IMR-90 (cell line): ENCODE measurements at regions not wholly inside any gene's neighbourhood (a gene's known extent, or its start where the extent isn't known, plus 50 kb on each side); places are given as distances from the start of the nearest gene placed in this dataset.

Experiments used
- ATAC-seq: fragments of 200-7000 bp; cut with Tn5 transposase; 2 replicates; pipeline ENCODE4 v1.9.1; 2020; ENCODE audit warnings: low read depth, mild to moderate bottlenecking, moderate library complexity
- BruUV-seq: library from RNA; stranded (reverse); fragments of 400-500 nt; replicated peaks from 2 replicates; lab custom pipeline; 2021; lab: Mats Ljungman, UMichigan
- CTCF ChIA-PET: fragments of 300-600 bp; formaldehyde crosslinking; extraction: SDS; loops from one replicate; lab custom pipeline; 2021; ENCODE audit warnings: antibody characterized with exemption; lab: Yijun Ruan, JAX
- POLR2A ChIA-PET: fragments of 300-600 bp; sonication (Branson Sonifier 250); formaldehyde crosslinking; loops from one replicate; lab custom pipeline; 2022; ENCODE audit warnings: antibody characterized with exemption; ENCODE audit not compliant: unreplicated experiment; lab: Charles Lee
- DNase-seq: peaks from one replicate; pipeline ENCODE4 v3.0.0; 2013
- H2AFZ ChIP-seq: replicated peaks from 2 replicates; pipeline ENCODE3; 2013; ENCODE audit warnings: low read length, mild to moderate bottlenecking; ENCODE audit not compliant: poor library complexity
- H2AK5ac ChIP-seq: 2 replicates; pipeline ENCODE4 v1.6.1; 2013; ENCODE audit warnings: low read depth, low read length, inconsistent platforms
- H2AK9ac ChIP-seq: replicated peaks from 2 replicates; pipeline ENCODE3; 2013; ENCODE audit warnings: mild to moderate bottlenecking, low read depth, low read length, moderate library complexity; ENCODE audit not compliant: poor library complexity
- H2BK120ac ChIP-seq: 2 replicates; pipeline ENCODE4 v1.6.1; 2013; ENCODE audit warnings: low read depth, low read length, inconsistent platforms
- H2BK15ac ChIP-seq: 3 replicates; pipeline ENCODE4 v1.6.1; 2013; ENCODE audit warnings: low read depth, low read length, inconsistent platforms
- H2BK20ac ChIP-seq: 2 replicates; pipeline ENCODE4 v1.6.1; 2013; ENCODE audit warnings: low read depth, mild to moderate bottlenecking, inconsistent platforms, low read length, moderate library complexity
- H2BK5ac ChIP-seq: 2 replicates; pipeline ENCODE4 v1.6.1; 2013; ENCODE audit warnings: mild to moderate bottlenecking, low read depth, low read length, inconsistent platforms; ENCODE audit not compliant: poor library complexity, severe bottlenecking
- H3K14ac ChIP-seq: replicated peaks from 2 replicates; pipeline ENCODE4 v1.6.1; 2013; ENCODE audit warnings: low read depth, low read length, inconsistent platforms
- H3K18ac ChIP-seq: 2 replicates; pipeline ENCODE4 v1.6.1; 2013; ENCODE audit warnings: low read depth, low read length, control low read depth
- H3K23ac ChIP-seq: 2 replicates; pipeline ENCODE4 v1.6.1; 2013; ENCODE audit warnings: low read depth, low read length, inconsistent platforms
- H3K27ac ChIP-seq: 2 replicates; pipeline ENCODE4 v1.5.1; 2013; ENCODE audit warnings: mild to moderate bottlenecking, control low read depth, low read length; ENCODE audit not compliant: insufficient read depth
- H3K27me3 ChIP-seq: 2 replicates; pipeline ENCODE4 v1.6.1; 2013; ENCODE audit warnings: low read length; ENCODE audit not compliant: control insufficient read depth, insufficient read depth
- H3K36me3 ChIP-seq: 2 replicates; pipeline ENCODE4 v1.6.1; 2013; ENCODE audit warnings: low read length, mixed read lengths; ENCODE audit not compliant: control insufficient read depth, insufficient read depth
- H3K4ac ChIP-seq: 2 replicates; pipeline ENCODE4 v1.6.1; 2013; ENCODE audit warnings: low read depth, low read length, inconsistent platforms
- H3K4me1 ChIP-seq: 2 replicates; pipeline ENCODE4 v1.6.1; 2013; ENCODE audit warnings: low read length, mixed read lengths; ENCODE audit not compliant: control insufficient read depth, insufficient read depth
- H3K4me2 ChIP-seq: 2 replicates; pipeline ENCODE4 v1.6.1; 2013; ENCODE audit warnings: low read depth, mild to moderate bottlenecking, control low read depth, low read length, moderate library complexity
- H3K4me3 ChIP-seq: 2 replicates; pipeline ENCODE4 v1.5.1; 2013; ENCODE audit warnings: low read depth, mild to moderate bottlenecking, control low read depth, low read length, moderate library complexity; ENCODE audit not compliant: insufficient read depth
- H3K56ac ChIP-seq: 2 replicates; pipeline ENCODE4 v1.6.1; 2013; ENCODE audit warnings: low read length, inconsistent platforms; ENCODE audit not compliant: insufficient read depth; ENCODE audit errors: extremely low read depth
- H3K79me1 ChIP-seq, 2 experiments: 2 replicates each; pipeline ENCODE4 v1.6.1; 2013; ENCODE audit warnings: low read length in 2 of 2, inconsistent platforms in 1 of 2, low read depth in 1 of 2
- H3K9ac ChIP-seq: 2 replicates; pipeline ENCODE4 v1.6.1; 2013; ENCODE audit warnings: low read depth, low read length, control low read depth
- H3K9me1 ChIP-seq: 2 replicates; pipeline ENCODE4 v1.6.1; 2013; ENCODE audit warnings: low read length, inconsistent platforms; ENCODE audit not compliant: insufficient read depth
- H3K9me3 ChIP-seq: 2 replicates; pipeline ENCODE4 v1.6.1; 2013; ENCODE audit warnings: low read length; ENCODE audit not compliant: control insufficient read depth, insufficient read depth
- H4K20me1 ChIP-seq: 2 replicates; pipeline ENCODE4 v1.6.1; 2013; ENCODE audit warnings: low read length, inconsistent platforms; ENCODE audit not compliant: insufficient read depth
- H4K5ac ChIP-seq: 2 replicates; pipeline ENCODE4 v1.6.1; 2013; ENCODE audit warnings: mild to moderate bottlenecking, low read depth, low read length, control low read depth
- H4K8ac ChIP-seq, 2 experiments: 2 replicates each; pipeline ENCODE4 v1.6.1; 2013; ENCODE audit warnings: low read depth in 2 of 2, low read length in 2 of 2, control low read depth in 1 of 2, inconsistent platforms in 1 of 2
- H4K91ac ChIP-seq: 2 replicates; pipeline ENCODE4 v1.6.1; 2013; ENCODE audit warnings: low read depth, low read length, inconsistent platforms; ENCODE audit not compliant: insufficient read depth
- CTCF ChIP-seq: conservative IDR thresholded peaks from 2 replicates; pipeline ENCODE4 v1.5.1; 2012; ENCODE audit warnings: mild to moderate bottlenecking, low read depth, low read length, improper control_type of control experiment
- FOS ChIP-seq: fragments of 150-350 bp; IDR thresholded peaks from 2 replicates; pipeline ENCODE4 v1.6.1; 2016; ENCODE audit warnings: low read depth, low read length
- MAFK ChIP-seq: IDR thresholded peaks from 2 replicates; pipeline ENCODE4 v1.6.1; 2012; ENCODE audit warnings: low read depth, low read length, improper control_type of control experiment
- MXI1 ChIP-seq: IDR thresholded peaks from 2 replicates; pipeline ENCODE4 v1.6.1; 2012; ENCODE audit warnings: low read depth, mild to moderate bottlenecking, low read length, moderate library complexity, borderline replicate concordance
- RAD21 ChIP-seq: IDR thresholded peaks from 2 replicates; pipeline ENCODE4 v1.6.1; 2012; ENCODE audit warnings: low read length, improper control_type of control experiment
- RFX5 ChIP-seq: IDR thresholded peaks from 2 replicates; pipeline ENCODE4 v1.8.0; 2012; ENCODE audit warnings: low read depth, mild to moderate bottlenecking, low read length, moderate library complexity
- USF2 ChIP-seq: fragments of 150-350 bp; IDR thresholded peaks from 2 replicates; pipeline ENCODE4 v1.6.1; 2017; ENCODE audit warnings: mild to moderate bottlenecking, antibody characterized with exemption, low read length, low read depth
- WGBS, 2 experiments: methylation state at CpG; one replicate each; pipeline versions ENCODE4 v1.1.5 to v1.1.7; 2013; ENCODE audit warnings: missing lambda C conversion rate in 2 of 2; ENCODE audit not compliant: insufficient read length in 1 of 2; ENCODE audit errors: extremely low coverage in 2 of 2; 5-methylcytosine and 5-hydroxymethylcytosine counted together
- dilution Hi-C: fragments of 300-500 bp; cut with HindIII; formaldehyde crosslinking; loops from one replicate; pipeline ENCODE4 v1.14.3; 2018; ENCODE audit warnings: low sequenced_read_pairs; ENCODE audit not compliant: unreplicated experiment
- in situ Hi-C: fragments of 300-500 bp; cut with MboI; formaldehyde crosslinking; loops from 3 replicates; pipeline ENCODE4 v1.14.3; 2019; ENCODE audit warnings: low sequenced_read_pairs, inconsistent platforms, mixed read lengths
- intact Hi-C: fragments of 100-400 bp; cut with micrococcal nuclease; formaldehyde crosslinking; loops from 2 replicates; pipeline ENCODE4 v1.10.0; 2022

- Histone ChIP-seq H3K14ac (no peak overlapping the region), H2BK20ac (no peak overlapping the region), H3K27me3 (no peaks in the 10 kb centered on the region), H3K4me3 (no peak overlapping the region), H3K4me1 (no peaks in the 10 kb centered on the region), H3K9me3 (no peaks in the 10 kb centered on the region; the same call in none of the 2 replicates), H2BK120ac (no peak overlapping the region), H3K9me1 (no peaks in the 10 kb centered on the region), H4K91ac (no peak overlapping the region), H3K4ac (no peak overlapping the region), H3K56ac (no peak overlapping the region), H3K4me2 (no peak overlapping the region), H2AK5ac (no peak overlapping the region), H4K8ac (no peak overlapping the region), H3K18ac (no peak overlapping the region), H4K5ac (no peak overlapping the region), H2BK5ac (no peak overlapping the region), H3K9ac (no peak overlapping the region), H2AFZ (no peak overlapping the region), H3K36me3 (no peaks in the 10 kb centered on the region), H3K23ac (no peak overlapping the region), H2BK15ac (no peak overlapping the region), H3K27ac (no peak overlapping the region), H2AK9ac (no peak overlapping the region), H4K20me1 (no peaks in the 10 kb centered on the region), H3K79me1 (no peaks in the 10 kb centered on the region)
- CTCF ChIA-PET: no interaction called here
- POLR2A ChIA-PET: no interaction called here
- in situ Hi-C loops: no loop called here
- no peak for TF ChIP-seq RFX5
- no peak for TF ChIP-seq RAD21
- no peak for TF ChIP-seq FOS
- no peak for TF ChIP-seq MXI1
- TF ChIP-seq CTCF: no peak
- TF ChIP-seq MAFK: no peak
- no peak for TF ChIP-seq USF2
- DNase-seq: no peak
- dilution Hi-C loops: no loop called here
- intact Hi-C loops: no loop called here
- BruUV-seq: no TSS peak
- no peak for ATAC-seq
- no CpG with 5 or more reads among the region's 2 CpGs for WGBS, 2 experiments
Observed at GRCh38 chr12:60981473-60981872, 1278.7 kb upstream of the USP15 start.
